A673 (cell line): ENCODE measurements at regions not wholly inside any gene's neighbourhood (a gene's known extent, or its start where the extent isn't known, plus 50 kb on each side); places are given as distances from the start of the nearest gene placed in this dataset.

Source experiments
- BruUV-seq: library from RNA; stranded (reverse); fragments of 400-500 nt; replicated peaks from 2 replicates; lab custom pipeline; 2021; lab: Mats Ljungman, UMichigan
- CTCF ChIA-PET: fragments of 300-600 bp; sonication (Branson Sonifier 250); formaldehyde crosslinking; loops from one replicate; lab custom pipeline; 2022; ENCODE audit warnings: antibody characterized with exemption; lab: Charles Lee
- POLR2A ChIA-PET: fragments of 300-600 bp; sonication (Branson Sonifier 250); formaldehyde crosslinking; loops from one replicate; lab custom pipeline; 2022; ENCODE audit warnings: antibody characterized with exemption; ENCODE audit not compliant: low non-redundant PET; lab: Charles Lee
- DNase-seq: peaks from one replicate; pipeline ENCODE4 v3.0.0-alpha.2; 2015; ENCODE audit warnings: low spot score
- H3K27ac ChIP-seq: fragments of 200-600 bp; sonication (generic); 2 replicates; pipeline ENCODE4 v1.5.1; 2016; ENCODE audit warnings: mixed run types, low read depth, mild to moderate bottlenecking, mixed read lengths, antibody characterized with exemption, low read length; ENCODE audit not compliant: poor library complexity, severe bottlenecking
- H3K27me3 ChIP-seq: fragments of 200-600 bp; sonication (generic); replicated peaks from 2 replicates; pipeline ENCODE4 v1.6.1; 2017; ENCODE audit warnings: mixed run types, low read depth, mild to moderate bottlenecking, mixed read lengths, antibody characterized with exemption, low read length; ENCODE audit not compliant: insufficient read depth, poor library complexity
- H3K36me3 ChIP-seq: fragments of 200-600 bp; sonication (generic); 2 replicates; pipeline ENCODE4 v1.6.1; 2016; ENCODE audit warnings: mixed run types, mild to moderate bottlenecking, mixed read lengths, antibody characterized with exemption, low read length; ENCODE audit not compliant: insufficient read depth, poor library complexity, severe bottlenecking
- H3K4me1 ChIP-seq: fragments of 200-600 bp; sonication (generic); 2 replicates; pipeline ENCODE4 v1.6.1; 2017; ENCODE audit warnings: mixed run types, mild to moderate bottlenecking, mixed read lengths, antibody characterized with exemption, low read length; ENCODE audit not compliant: insufficient read depth, poor library complexity, severe bottlenecking
- H3K4me3 ChIP-seq: fragments of 200-600 bp; sonication (generic); 2 replicates; pipeline ENCODE4 v1.5.1; 2016; ENCODE audit warnings: low read depth, mixed run types, mild to moderate bottlenecking, mixed read lengths, low read length; ENCODE audit not compliant: poor library complexity, severe bottlenecking
- H3K9me3 ChIP-seq: fragments of 200-600 bp; sonication (generic); 2 replicates; pipeline ENCODE4 v1.6.1; 2016; ENCODE audit warnings: mixed run types, low read depth, mild to moderate bottlenecking, mixed read lengths, antibody characterized with exemption, low read length; ENCODE audit not compliant: poor library complexity, severe bottlenecking
- EZH2 ChIP-seq: fragments of 200-600 bp; sonication (generic); IDR thresholded peaks from 2 replicates; pipeline ENCODE4 v1.6.1; 2017; ENCODE audit warnings: borderline replicate concordance, low read depth, mild to moderate bottlenecking, mixed read lengths, antibody characterized with exemption, low read length; ENCODE audit not compliant: poor library complexity, severe bottlenecking
- intact Hi-C: fragments of 100-400 bp; cut with micrococcal nuclease; formaldehyde crosslinking; loops from one replicate; pipeline ENCODE4 v1.10.0; 2022; ENCODE audit not compliant: unreplicated experiment
- TF ChIP-seq, protein P1 (sequence below): fragments of 300-800, 200-600 bp; sonication (generic); conservative IDR thresholded peaks from 2 replicates; pipeline ENCODE4 v1.5.1; 2017; ENCODE audit warnings: low read depth, mild to moderate bottlenecking, antibody characterized with exemption, low read length, moderate library complexity, mixed read lengths

DNA sequence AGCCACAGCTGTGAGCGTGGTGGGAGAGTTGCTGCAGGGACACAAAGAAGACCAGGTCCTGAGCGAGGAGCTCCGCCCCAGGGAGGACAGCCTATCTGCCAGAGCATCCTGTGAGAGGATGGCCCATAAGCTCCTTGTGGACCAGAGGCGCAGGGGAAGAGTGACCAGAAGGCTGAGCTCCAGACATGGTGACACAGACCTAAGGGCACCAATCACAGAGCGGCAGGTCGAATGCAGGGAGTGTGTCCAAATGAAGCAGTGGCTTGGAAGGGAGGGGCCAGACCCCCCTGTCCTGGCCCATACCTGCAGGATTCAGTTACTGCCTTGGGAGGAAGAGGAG is 135.8 kb upstream of the TMEM72 start:
- TF ChIP-seq, protein P1, sequence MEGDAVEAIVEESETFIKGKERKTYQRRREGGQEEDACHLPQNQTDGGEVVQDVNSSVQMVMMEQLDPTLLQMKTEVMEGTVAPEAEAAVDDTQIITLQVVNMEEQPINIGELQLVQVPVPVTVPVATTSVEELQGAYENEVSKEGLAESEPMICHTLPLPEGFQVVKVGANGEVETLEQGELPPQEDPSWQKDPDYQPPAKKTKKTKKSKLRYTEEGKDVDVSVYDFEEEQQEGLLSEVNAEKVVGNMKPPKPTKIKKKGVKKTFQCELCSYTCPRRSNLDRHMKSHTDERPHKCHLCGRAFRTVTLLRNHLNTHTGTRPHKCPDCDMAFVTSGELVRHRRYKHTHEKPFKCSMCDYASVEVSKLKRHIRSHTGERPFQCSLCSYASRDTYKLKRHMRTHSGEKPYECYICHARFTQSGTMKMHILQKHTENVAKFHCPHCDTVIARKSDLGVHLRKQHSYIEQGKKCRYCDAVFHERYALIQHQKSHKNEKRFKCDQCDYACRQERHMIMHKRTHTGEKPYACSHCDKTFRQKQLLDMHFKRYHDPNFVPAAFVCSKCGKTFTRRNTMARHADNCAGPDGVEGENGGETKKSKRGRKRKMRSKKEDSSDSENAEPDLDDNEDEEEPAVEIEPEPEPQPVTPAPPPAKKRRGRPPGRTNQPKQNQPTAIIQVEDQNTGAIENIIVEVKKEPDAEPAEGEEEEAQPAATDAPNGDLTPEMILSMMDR = no peak
- no peak for TF ChIP-seq EZH2
- H3K27me3 ChIP-seq = peaks cover 11% of the 10 kb centered on the region

DNA sequence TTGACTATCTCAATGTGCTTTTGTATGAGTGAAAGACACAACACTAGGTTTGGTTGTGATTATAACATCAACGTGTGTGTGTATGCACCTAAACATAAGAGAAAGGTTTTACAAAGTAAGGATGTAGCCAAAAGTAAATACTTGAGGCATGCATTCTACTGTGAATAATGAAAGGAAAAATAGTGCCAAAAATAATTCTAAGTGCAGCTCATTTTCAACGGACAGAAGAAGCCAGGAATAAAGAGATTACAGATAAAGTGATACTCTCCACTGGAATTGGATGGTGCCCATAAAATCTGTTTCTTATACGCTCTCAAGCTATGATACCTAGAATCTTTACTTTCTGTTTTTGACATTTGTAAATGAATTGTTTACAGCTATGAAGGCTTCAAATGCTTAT is 135.0 kb upstream of the TMEM72 start:
- Histone ChIP-seq H3K9me3 (no peaks in the 10 kb centered on the region), H3K27me3 (peaks cover 14% of the 10 kb centered on the region), H3K36me3 (no peaks in the 10 kb centered on the region), H3K4me3 (no peak overlapping the region), H3K4me1 (no peaks in the 10 kb centered on the region), H3K27ac (no peak overlapping the region)
- ChIA-PET POLR2A (no interaction called here), CTCF (no interaction called here)
- no TSS peak for BruUV-seq
- intact Hi-C loops = no loop called here
- TF ChIP-seq EZH2 = no peak
- TF ChIP-seq, protein P1 = no peak
- no peak for DNase-seq

More for the DNA sequence above, 135.8 kb upstream of the TMEM72 start:
- Histone ChIP-seq H3K27ac (no peak overlapping the region), H3K9me3 (no peaks in the 10 kb centered on the region), H3K4me3 (no peak overlapping the region), H3K36me3 (no peaks in the 10 kb centered on the region), H3K4me1 (no peaks in the 10 kb centered on the region)
- intact Hi-C loops = no loop called here
- ChIA-PET CTCF (no interaction called here), POLR2A (no interaction called here)
- DNase-seq = no peak
- BruUV-seq = no TSS peak

DNA sequence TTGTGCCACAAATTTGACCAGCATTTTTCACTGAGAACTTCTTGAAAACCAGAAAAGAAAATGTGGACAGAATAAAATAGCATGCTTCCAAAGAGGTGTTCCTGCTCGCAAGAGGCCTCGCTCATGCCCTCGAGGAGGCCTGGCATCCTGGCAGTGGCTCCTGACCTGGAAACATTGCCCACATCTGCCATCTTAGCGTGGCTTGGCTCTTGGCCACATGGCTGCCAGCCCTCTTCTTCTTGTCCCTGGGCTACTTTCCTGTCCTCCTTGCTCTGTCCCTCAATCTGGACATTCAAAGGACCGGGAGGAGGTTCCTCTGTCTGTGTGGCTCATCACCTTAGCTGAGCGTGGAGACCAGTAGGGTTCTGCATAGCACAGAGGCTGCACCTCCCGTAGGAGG is 131.6 kb upstream of the TMEM72 start:
- Histone ChIP-seq H3K36me3 (no peaks in the 10 kb centered on the region), H3K27me3 (peaks cover 12% of the 10 kb centered on the region), H3K4me3 (no peak overlapping the region), H3K27ac (no peak overlapping the region), H3K9me3 (no peaks in the 10 kb centered on the region), H3K4me1 (no peaks in the 10 kb centered on the region)
- intact Hi-C loops = no loop called here
- no peak for DNase-seq
- POLR2A ChIA-PET = no interaction called here
- no TSS peak for BruUV-seq
- TF ChIP-seq, protein P1 = no peak
- TF ChIP-seq EZH2 = no peak
- CTCF ChIA-PET = no interaction called here
